DMS153 (cell line): ENCODE measurements at regions not wholly inside any gene's neighbourhood (a gene's known extent, or its start where the extent isn't known, plus 50 kb on each side); places are given as distances from the start of the nearest gene placed in this dataset.
"Not testable (repeated sequence)": the region's sequence is repeated elsewhere in the genome, so short reads cannot be mapped to it uniquely, and the experiment has no call there.

ENCODE experiments used
- DNase-seq: peaks from one replicate; lab custom pipeline; 2025; lab: John Stamatoyannopoulos, UW

DNA sequence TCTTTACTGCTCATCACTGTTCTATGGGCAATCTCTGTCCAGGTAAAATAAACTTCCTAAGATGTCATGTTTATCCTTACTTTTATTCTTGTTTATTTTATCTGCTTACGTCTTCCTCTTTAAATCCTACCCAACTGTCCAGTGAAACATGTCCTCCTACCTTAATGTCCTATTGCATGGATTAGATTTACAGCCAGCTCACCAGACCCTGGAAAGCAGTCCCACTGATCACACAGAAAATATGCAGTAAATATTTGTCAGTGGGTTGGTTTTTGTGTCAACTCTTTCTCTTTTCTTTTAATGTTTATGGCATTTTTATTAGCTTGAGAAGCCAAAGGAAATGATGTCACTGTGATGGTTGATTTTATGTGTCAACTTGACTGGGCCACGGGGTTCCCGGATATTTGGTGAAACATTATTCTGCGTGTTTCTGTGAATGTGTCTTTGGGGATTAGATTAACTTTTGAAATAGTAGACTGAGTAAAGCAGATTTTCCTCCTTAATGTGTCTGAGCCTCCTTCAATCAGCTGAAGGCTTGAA, 258.3 kb downstream of the SRGAP2C start:
- no peak for DNase-seq

GRCh38 chr1:121444096-121444495, 259.3 kb downstream of the SRGAP2C start:
- no peak for DNase-seq

- no peak for DNase-seq
These were observed 260.9 kb downstream of the SRGAP2C start for GRCh38 chr1:121445679-121446078.

DNA sequence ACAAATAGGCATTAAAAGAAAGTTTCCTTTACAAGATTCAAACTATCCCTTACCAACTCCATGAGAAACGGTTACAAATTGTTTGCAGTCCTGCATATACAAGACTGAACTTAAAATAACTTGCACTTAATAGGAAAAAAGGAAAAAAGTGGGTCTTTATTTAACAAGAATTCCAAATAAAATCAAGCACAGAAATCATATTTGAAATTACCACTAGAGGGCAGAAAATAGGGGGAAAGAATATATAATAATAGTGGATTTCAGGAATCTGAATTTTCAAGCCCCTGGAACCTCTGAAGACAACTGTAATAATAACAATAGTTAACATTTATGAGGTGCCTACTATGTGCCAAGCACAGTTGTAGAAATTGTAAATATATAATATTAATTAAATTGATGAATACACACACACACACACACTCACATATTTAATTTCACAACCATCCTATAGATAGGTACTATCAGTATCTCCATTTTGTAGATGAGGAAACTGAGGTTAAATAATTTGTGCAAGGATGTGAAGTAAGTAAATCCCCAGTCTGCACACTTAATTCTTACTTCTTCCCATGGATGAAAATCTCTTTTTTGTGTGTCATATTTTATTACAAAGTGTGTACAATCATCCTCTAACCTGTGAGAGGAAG, 262.6 kb downstream of the SRGAP2C start:
- not testable (repeated sequence) for DNase-seq

DNA sequence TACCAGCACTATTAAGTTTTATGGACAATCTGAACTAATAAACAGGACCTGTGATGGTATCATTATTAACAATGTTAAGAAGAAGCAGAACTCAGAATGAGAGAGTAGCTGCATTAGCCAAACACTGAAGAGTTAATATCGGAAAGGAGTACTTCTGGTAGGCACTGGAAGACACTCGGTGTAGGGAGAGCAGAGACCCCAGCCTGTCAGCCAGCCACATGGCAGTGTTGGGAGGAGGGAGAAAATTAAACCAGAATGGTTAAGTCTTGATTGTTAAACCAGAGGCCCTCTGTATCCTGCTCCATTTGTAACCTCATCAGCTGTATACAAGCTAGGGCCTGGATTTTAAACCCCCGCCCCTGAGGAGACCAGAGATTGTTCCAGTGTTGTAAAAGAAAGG, 263.3 kb downstream of the SRGAP2C start:
- DNase-seq: not testable (repeated sequence)

GRCh38 chr1:121448851-121449250, 264.1 kb downstream of the SRGAP2C start:
- DNase-seq: no peak

- DNase-seq: no peak
These were observed 267.7 kb downstream of the SRGAP2C start for GRCh38 chr1:121452484-121452883.

DNA sequence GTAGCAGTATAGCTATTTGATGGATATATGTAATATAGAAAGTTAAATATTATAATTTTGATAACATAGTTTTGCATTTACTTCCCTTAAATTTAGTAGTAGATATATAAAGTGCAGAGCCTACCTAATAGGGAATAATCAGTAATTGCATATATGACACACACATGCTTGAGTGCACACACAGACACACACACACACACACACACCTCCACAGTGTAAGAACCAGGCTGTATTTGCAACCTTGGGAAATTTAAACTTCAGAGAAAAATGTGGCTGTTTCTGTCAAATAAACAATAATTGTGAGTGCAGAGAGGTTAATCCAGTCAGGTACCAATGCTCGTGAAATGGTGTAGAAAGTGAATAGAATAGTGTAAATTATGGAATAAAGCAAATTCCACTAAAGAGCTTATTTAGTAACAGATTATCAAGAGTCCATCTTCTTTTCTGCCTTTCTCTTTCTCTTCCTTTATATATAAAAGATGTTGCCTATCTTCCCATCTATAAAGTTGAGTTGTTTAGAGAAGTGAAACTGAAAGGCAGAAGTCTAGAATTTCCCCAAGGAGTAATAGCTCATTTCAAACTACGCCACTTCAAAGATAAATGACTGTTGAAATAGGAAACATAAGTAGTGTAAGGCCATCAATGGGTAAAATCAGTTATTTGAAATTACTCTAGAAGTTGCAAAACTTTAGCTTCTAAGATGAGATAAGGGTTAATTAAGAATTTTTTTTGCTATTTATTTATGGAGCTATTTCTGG, 273.7 kb downstream of the SRGAP2C start:
- no peak for DNase-seq

GRCh38 chr1:121459235-121459634, 274.5 kb downstream of the SRGAP2C start:
- DNase-seq: no peak

GRCh38 chr1:121469395-121469794, 284.6 kb downstream of the SRGAP2C start:
- not testable (repeated sequence) for DNase-seq

- DNase-seq: not testable (repeated sequence)
These were observed 285.6 kb downstream of the SRGAP2C start for GRCh38 chr1:121470401-121470800.

- DNase-seq: no peak
These were observed 286.7 kb downstream of the SRGAP2C start for GRCh38 chr1:121471523-121471922.

GRCh38 chr1:121472017-121472416, 287.2 kb downstream of the SRGAP2C start:
- DNase-seq: no peak

- DNase-seq: no peak
These were observed 298.5 kb downstream of the SRGAP2C start for GRCh38 chr1:121483234-121483633.

DNA sequence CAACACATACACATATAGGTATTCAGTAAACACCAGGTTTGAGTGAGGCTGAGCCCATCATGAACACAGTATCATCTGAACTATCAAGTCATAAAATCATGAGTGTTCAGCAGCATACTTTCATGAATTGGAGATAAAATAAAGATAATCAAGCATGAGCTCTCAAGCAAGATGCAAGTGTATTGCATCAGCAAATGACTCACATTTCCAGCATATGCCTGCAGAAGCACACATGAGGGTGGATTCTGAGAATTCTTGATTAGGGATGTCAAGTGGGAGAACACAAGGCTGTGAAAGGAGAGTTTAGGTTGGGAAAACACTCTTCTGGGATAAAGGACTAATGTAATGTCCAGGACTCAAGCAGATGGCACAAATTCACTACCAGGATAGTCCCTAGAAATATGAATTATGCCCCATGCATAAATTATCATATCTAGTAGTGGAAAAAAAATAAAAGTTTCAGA, 299.2 kb downstream of the SRGAP2C start:
- DNase-seq: no peak

GRCh38 chr1:121494796-121495195, 310.0 kb downstream of the SRGAP2C start:
- DNase-seq: not testable (repeated sequence)

- not testable (repeated sequence) for DNase-seq
These were observed 326.7 kb downstream of the SRGAP2C start for GRCh38 chr1:121511455-121511854.

DNA sequence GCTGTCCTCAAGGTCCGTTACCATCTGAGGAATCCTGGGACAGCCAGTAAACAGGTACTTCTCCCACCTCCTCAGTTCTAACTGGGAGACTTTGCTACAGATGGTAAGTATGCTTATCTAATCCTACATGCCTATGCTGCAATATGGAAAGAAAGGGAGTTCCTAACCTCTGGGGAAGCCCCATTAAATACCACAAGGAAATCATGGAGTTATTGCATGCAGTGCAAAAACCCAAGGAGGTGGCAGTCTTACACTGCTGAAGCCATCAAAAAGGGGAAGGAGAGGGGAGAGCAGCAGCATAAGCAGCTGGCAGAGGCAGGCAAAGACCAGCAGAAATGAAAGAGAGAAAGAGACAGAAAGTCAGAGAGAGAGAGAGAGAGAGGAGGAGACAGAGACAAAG, 327.1 kb downstream of the SRGAP2C start:
- DNase-seq: not testable (repeated sequence)

- no peak for DNase-seq
These were observed 330.5 kb downstream of the SRGAP2C start for GRCh38 chr1:121515235-121515634.

GRCh38 chr1:121516234-121516967, 331.6 kb downstream of the SRGAP2C start:
- DNase-seq: no peak

DNA sequence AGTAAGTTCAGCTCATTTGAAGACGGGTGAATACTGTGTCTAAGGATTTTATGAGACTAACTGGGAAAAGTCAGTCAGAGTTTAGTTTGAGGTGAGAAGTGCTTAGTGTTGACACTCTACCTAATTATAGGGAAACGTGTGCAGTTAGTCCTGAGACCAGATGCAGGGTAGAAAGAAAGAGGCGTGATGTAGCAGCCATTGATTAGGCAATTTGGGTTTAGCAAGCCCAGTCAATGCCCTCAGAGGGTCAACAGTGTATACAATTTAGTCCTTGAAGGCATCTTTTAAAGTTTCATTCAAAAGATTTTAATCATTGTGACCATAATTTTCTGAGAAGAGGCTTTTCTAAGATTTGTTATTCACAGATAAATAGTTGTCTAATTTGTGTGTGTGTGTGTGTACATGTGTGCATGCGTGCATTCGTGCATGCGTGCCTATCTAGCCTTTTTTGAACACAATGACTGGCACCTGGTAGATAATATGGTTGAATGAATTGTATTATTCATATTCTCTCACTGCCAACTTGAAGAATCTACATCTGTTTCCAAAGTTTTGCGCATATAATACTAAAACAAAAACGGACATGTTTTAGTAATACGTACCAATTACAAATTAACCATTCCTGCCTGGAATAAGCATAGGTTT, 332.9 kb downstream of the SRGAP2C start:
- no peak for DNase-seq

DNA sequence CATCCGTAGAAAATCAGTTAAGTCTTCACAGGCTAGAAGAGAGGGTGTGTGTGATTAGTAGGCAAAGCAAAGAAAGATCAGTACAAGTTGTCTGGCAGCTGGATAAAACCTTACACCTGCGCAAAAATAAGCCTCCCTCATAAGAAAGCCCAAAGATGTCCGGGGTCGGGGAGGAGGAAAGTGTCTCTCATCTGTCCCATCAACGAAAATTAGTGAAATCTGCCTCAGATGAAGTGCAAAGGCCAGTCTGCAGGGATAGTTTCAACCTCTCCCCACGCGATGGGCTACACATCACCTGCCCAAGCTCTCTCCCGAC, 333.9 kb downstream of the SRGAP2C start:
- DNase-seq: no peak
